ENCODE measurements at regions not wholly inside any gene's neighbourhood (a gene's known extent, or its start where the extent isn't known, plus 50 kb on each side); places are given as distances from the start of the nearest gene placed in this dataset.

GRCh38 chr11:70624598-70624993 lies 226.3 kb downstream of the CTTN start:
- no peak overlapping the region for H3K4me3 ChIP-seq
- CTCF ChIA-PET = no interaction called here
- no peaks in the 10 kb centered on the region; the same call in 1 of the 2 replicates for H3K9me3 ChIP-seq (ENCODE audit: insufficient read depth, low read depth)
- H3K9me2 ChIP-seq (ENCODE audit: insufficient read depth) = no peaks in the 10 kb centered on the region
- no peaks in the 10 kb centered on the region for H3K36me3 ChIP-seq (ENCODE audit: low read depth)
- no peak overlapping the region for H2AFZ ChIP-seq
- peaks cover 31% of the 10 kb centered on the region for H4K20me1 ChIP-seq (ENCODE audit: insufficient read depth)
- H3K4me2 ChIP-seq = no peak overlapping the region
- no peak overlapping the region for H3K27ac ChIP-seq
- H3K27me3 ChIP-seq (ENCODE audit: insufficient read depth, low read depth) = no peaks in the 10 kb centered on the region
- H3K79me2 ChIP-seq (ENCODE audit: low read depth) = no peaks in the 10 kb centered on the region
- no peak for DNase-seq
- TF ChIP-seq CTCF (conservative IDR thresholded peaks at IDR 0.05) (no peak), EZH2 (IDR thresholded peaks at IDR 0.05; ENCODE audit: low read depth) (no peak)
- POLR2A ChIA-PET (ENCODE audit: unreplicated experiment) = no interaction called here
- no TSS peak for BruUV-seq (replicated peaks)
- intact Hi-C loops (cut with micrococcal nuclease; ENCODE audit: unreplicated experiment) = no loop called here
- no peaks in the 10 kb centered on the region for H3K4me1 ChIP-seq (replicated peaks; ENCODE audit: insufficient read depth)
- no peaks in the 10 kb centered on the region for H3F3A ChIP-seq (ENCODE audit: insufficient read depth, low read depth)

- BruUV-seq (replicated peaks) = no TSS peak
- intact Hi-C loops (cut with micrococcal nuclease; ENCODE audit: unreplicated experiment) = no loop called here
Observed at GRCh38 chr11:70625051-70625450, 226.7 kb downstream of the CTTN start.

GRCh38 chr11:70625582-70626518 lies 227.5 kb downstream of the CTTN start:
- Histone ChIP-seq H3K36me3 (ENCODE audit: low read depth) (no peaks in the 10 kb centered on the region), H4K20me1 (ENCODE audit: insufficient read depth) (peaks cover 31% of the 10 kb centered on the region), H3K27ac (no peak overlapping the region), H3F3A (ENCODE audit: insufficient read depth, low read depth) (no peaks in the 10 kb centered on the region), H3K4me2 (no peak overlapping the region), H3K9me2 (ENCODE audit: insufficient read depth) (no peaks in the 10 kb centered on the region), H3K79me2 (ENCODE audit: low read depth) (no peaks in the 10 kb centered on the region), H3K27me3 (ENCODE audit: insufficient read depth, low read depth) (no peaks in the 10 kb centered on the region), H3K4me1 (replicated peaks; ENCODE audit: insufficient read depth) (no peaks in the 10 kb centered on the region), H3K4me3 (no peak overlapping the region), H2AFZ (no peak overlapping the region), H3K9me3 (ENCODE audit: insufficient read depth, low read depth) (no peaks in the 10 kb centered on the region)
- no TSS peak for BruUV-seq (replicated peaks)
- ChIA-PET POLR2A (ENCODE audit: unreplicated experiment) (interaction anchor here (0.6 kb wide), 1 partner anchor 112 kb away, joined by 3 read pairs; no protein-coding TSS in a partner anchor), CTCF (interaction anchor here (0.6 kb wide), 1 partner anchor 85 kb away, joined by 5 read pairs; no protein-coding TSS in a partner anchor)
- DNase-seq = no peak
- intact Hi-C loops (cut with micrococcal nuclease; ENCODE audit: unreplicated experiment) = no loop called here
- TF ChIP-seq EZH2 (IDR thresholded peaks at IDR 0.05; ENCODE audit: low read depth) = no peak
- no peak for TF ChIP-seq CTCF (conservative IDR thresholded peaks at IDR 0.05)

More at GRCh38 chr11:70625051-70625450, 226.7 kb downstream of the CTTN start:
- no peak overlapping the region for H3K27ac ChIP-seq
- H3K9me2 ChIP-seq (ENCODE audit: insufficient read depth) = no peaks in the 10 kb centered on the region
- ChIA-PET POLR2A (ENCODE audit: unreplicated experiment) (no interaction called here), CTCF (no interaction called here)
- no peaks in the 10 kb centered on the region; the same call in 1 of the 2 replicates for H3K9me3 ChIP-seq (ENCODE audit: insufficient read depth, low read depth)
- no peaks in the 10 kb centered on the region for H3K27me3 ChIP-seq (ENCODE audit: insufficient read depth, low read depth)
- no peaks in the 10 kb centered on the region for H3F3A ChIP-seq (ENCODE audit: insufficient read depth, low read depth)
- no peak for TF ChIP-seq CTCF (conservative IDR thresholded peaks at IDR 0.05)
- no peak for TF ChIP-seq EZH2 (IDR thresholded peaks at IDR 0.05; ENCODE audit: low read depth)
- H3K4me3 ChIP-seq = no peak overlapping the region
- no peak overlapping the region for H2AFZ ChIP-seq
- no peaks in the 10 kb centered on the region for H3K36me3 ChIP-seq (ENCODE audit: low read depth)
- H4K20me1 ChIP-seq (ENCODE audit: insufficient read depth) = peaks cover 31% of the 10 kb centered on the region
- no peaks in the 10 kb centered on the region for H3K79me2 ChIP-seq (ENCODE audit: low read depth)
- no peaks in the 10 kb centered on the region for H3K4me1 ChIP-seq (replicated peaks; ENCODE audit: insufficient read depth)
- no peak for DNase-seq
- no peak overlapping the region for H3K4me2 ChIP-seq
